ENCODE measurements at regions not wholly inside any gene's neighbourhood (a gene's known extent, or its start where the extent isn't known, plus 50 kb on each side); places are given as distances from the start of the nearest gene placed in this dataset.
"Not testable (repeated sequence)": the region's sequence is repeated elsewhere in the genome, so short reads cannot be mapped to it uniquely, and the experiment has no call there.

- no peak for DNase-seq (ENCODE audit: low read depth, low spot score)
Measured at GRCh38 chr5:122668552-122668951, 106.3 kb upstream of the SNX2 start.

GRCh38 chr5:122669709-122670108, 105.2 kb upstream of the SNX2 start:
- not testable (repeated sequence) for DNase-seq (ENCODE audit: low read depth, low spot score)

GRCh38 chr5:122673343-122673742, 101.5 kb upstream of the SNX2 start:
- DNase-seq (ENCODE audit: low read depth, low spot score) = no peak

GRCh38 chr5:122674385-122674784, 100.5 kb upstream of the SNX2 start:
- no peak for DNase-seq (ENCODE audit: low read depth, low spot score)

- no peak for DNase-seq (ENCODE audit: low read depth, low spot score)
Measured at GRCh38 chr5:122680623-122681350, 94.1 kb upstream of the SNX2 start.

GRCh38 chr5:122683631-122684030, 91.2 kb upstream of the SNX2 start:
- no peak for DNase-seq (ENCODE audit: low read depth, low spot score)

- no peak for DNase-seq (ENCODE audit: low read depth, low spot score)
Measured at GRCh38 chr5:122690266-122690665, 84.6 kb upstream of the SNX2 start.

GRCh38 chr5:122691931-122692330, 82.9 kb upstream of the SNX2 start:
- no peak for DNase-seq (ENCODE audit: low read depth, low spot score)

- DNase-seq (ENCODE audit: low read depth, low spot score) = no peak
Measured at GRCh38 chr5:122693963-122694362, 80.9 kb upstream of the SNX2 start.

GRCh38 chr5:122694884-122695283, 80.0 kb upstream of the SNX2 start:
- no peak for DNase-seq (ENCODE audit: low read depth, low spot score)

- not testable (repeated sequence) for DNase-seq (ENCODE audit: low read depth, low spot score)
Measured at GRCh38 chr5:122696735-122697134, 78.1 kb upstream of the SNX2 start.

GRCh38 chr5:122697191-122697590, 77.7 kb upstream of the SNX2 start:
- no peak for DNase-seq (ENCODE audit: low read depth, low spot score)

GRCh38 chr5:122699201-122699600, 75.7 kb upstream of the SNX2 start:
- no peak for DNase-seq (ENCODE audit: low read depth, low spot score)

GRCh38 chr5:122701640-122702523, 73.0 kb upstream of the SNX2 start:
- no peak for DNase-seq (ENCODE audit: low read depth, low spot score)

- DNase-seq (ENCODE audit: low read depth, low spot score) = no peak
Measured at GRCh38 chr5:122702524-122702875, 72.4 kb upstream of the SNX2 start.

- DNase-seq (ENCODE audit: low read depth, low spot score) = no peak
Measured at GRCh38 chr5:122703203-122703602, 71.7 kb upstream of the SNX2 start.

GRCh38 chr5:122704247-122705036, 70.4 kb upstream of the SNX2 start:
- no peak for DNase-seq (ENCODE audit: low read depth, low spot score)

GRCh38 chr5:122705851-122706250, 69.0 kb upstream of the SNX2 start:
- no peak for DNase-seq (ENCODE audit: low read depth, low spot score)

- no peak for DNase-seq (ENCODE audit: low read depth, low spot score)
Measured at GRCh38 chr5:122707796-122708195, 67.1 kb upstream of the SNX2 start.

GRCh38 chr5:122713041-122713440, 61.8 kb upstream of the SNX2 start:
- no peak for DNase-seq (ENCODE audit: low read depth, low spot score)

GRCh38 chr5:122715095-122715494, 59.8 kb upstream of the SNX2 start:
- no peak for DNase-seq (ENCODE audit: low read depth, low spot score)

- DNase-seq (ENCODE audit: low read depth, low spot score) = no peak
Measured at GRCh38 chr5:122718611-122719010, 56.3 kb upstream of the SNX2 start.
